SK-N-SH (cell line): ENCODE measurements at regions not wholly inside any gene's neighbourhood (a gene's known extent, or its start where the extent isn't known, plus 50 kb on each side); places are given as distances from the start of the nearest gene placed in this dataset.

ENCODE experiments used
- CTCF ChIA-PET: fragments of 300-600, 350-600 bp; formaldehyde crosslinking; extraction: SDS; loops from one replicate; lab custom pipeline; 2021; lab: Yijun Ruan, JAX
- POLR2A ChIA-PET: fragments of 350-600 bp; sonication (Branson Sonifier 250); formaldehyde crosslinking; extraction: SDS; loops from one replicate; lab custom pipeline; 2020; ENCODE audit warnings: antibody characterized with exemption, inconsistent platforms; lab: Yijun Ruan, JAX
- DNase-seq: peaks from one replicate; pipeline ENCODE4 v3.0.0; 2012
- H2AFZ ChIP-seq: fragments of 200-600 bp; sonication (generic); 2 replicates; pipeline ENCODE4 v1.8.1; 2016; ENCODE audit warnings: antibody characterized with exemption, mild to moderate bottlenecking, low read depth
- H3F3A ChIP-seq: fragments of 200-600 bp; sonication (generic); replicated peaks from 2 replicates; pipeline ENCODE3; 2016; ENCODE audit warnings: antibody characterized with exemption, mild to moderate bottlenecking; ENCODE audit not compliant: insufficient read depth
- H3K27ac ChIP-seq, 2 experiments: fragments of 200-500 bp in 1 of 2; fragments of 200-600 bp in 1 of 2; sonication (Bioruptor generic) in 1 of 2; sonication (generic), shearing (Covaris generic) in 1 of 2; 2 replicates each; pipeline versions ENCODE4 v1.5.1 to v1.6.1; 2014 to 2016; ENCODE audit warnings: low read depth in 2 of 2, inconsistent platforms in 1 of 2, low read length in 1 of 2, mild to moderate bottlenecking in 1 of 2, mixed read lengths in 1 of 2
- H3K27me3 ChIP-seq: fragments of 200-600 bp; sonication (generic), shearing (Covaris generic); 2 replicates; pipeline ENCODE4 v1.6.1; 2016; ENCODE audit warnings: mixed run types; ENCODE audit not compliant: insufficient read depth
- H3K36me3 ChIP-seq, 2 experiments: fragments of 200-500 bp in 1 of 2; fragments of 200-600 bp in 1 of 2; sonication (Bioruptor generic) in 1 of 2; sonication (generic) in 1 of 2; replicated peaks in 1 of 2; 2 replicates each; pipeline versions ENCODE3 to v1.5.1; 2014 to 2016; ENCODE audit warnings: low read length in 1 of 2, mild to moderate bottlenecking in 1 of 2; ENCODE audit not compliant: insufficient read depth in 2 of 2, control insufficient read depth in 1 of 2
- H3K4me1 ChIP-seq, 2 experiments: fragments of 200-500 bp in 1 of 2; fragments of 200-600 bp in 1 of 2; sonication (Bioruptor generic) in 1 of 2; sonication (generic), shearing (Covaris generic) in 1 of 2; 2 replicates each; pipeline versions ENCODE4 v1.5.1 to v1.6.1; 2014 to 2016; ENCODE audit warnings: low read depth in 1 of 2, low read length in 1 of 2, mixed run types in 1 of 2; ENCODE audit not compliant: insufficient read depth in 2 of 2, control insufficient read depth in 1 of 2
- H3K4me2 ChIP-seq: fragments of 200-600 bp; sonication (generic), shearing (Covaris generic); 2 replicates; pipeline ENCODE4 v1.6.1; 2017; ENCODE audit warnings: mixed run types
- H3K4me3 ChIP-seq, 2 experiments: fragments of 200-500 bp in 1 of 2; fragments of 200-600 bp in 1 of 2; sonication (Bioruptor generic) in 1 of 2; sonication (generic), shearing (Covaris generic) in 1 of 2; 2 replicates each; pipeline versions ENCODE4 v1.5.1 to v1.8.1; 2014 to 2016; ENCODE audit warnings: low read depth in 2 of 2, inconsistent platforms in 1 of 2, low read length in 1 of 2, mild to moderate bottlenecking in 1 of 2, mixed read lengths in 1 of 2, moderate library complexity in 1 of 2
- H3K79me2 ChIP-seq: fragments of 200-600 bp; sonication (generic); 2 replicates; pipeline ENCODE4 v1.8.1; 2017; ENCODE audit warnings: mild to moderate bottlenecking; ENCODE audit not compliant: insufficient read depth
- H3K9ac ChIP-seq: fragments of 200-600 bp; sonication (generic); 2 replicates; pipeline ENCODE4 v1.6.1; 2017; ENCODE audit warnings: mixed run types
- H3K9me2 ChIP-seq: fragments of 200-600 bp; sonication (generic); 2 replicates; pipeline ENCODE4 v1.6.1; 2017; ENCODE audit warnings: mixed run types
- H3K9me3 ChIP-seq: fragments of 200-600 bp; sonication (generic); 2 replicates; pipeline ENCODE4 v1.6.1; 2017; ENCODE audit warnings: mixed run types, mild to moderate bottlenecking, moderate library complexity
- H4K20me1 ChIP-seq: fragments of 200-600 bp; sonication (generic); 2 replicates; pipeline ENCODE4 v1.6.1; 2017; ENCODE audit warnings: mild to moderate bottlenecking, mixed run types; ENCODE audit not compliant: insufficient read depth
- CHD2 ChIP-seq: fragments of 150-350 bp; IDR thresholded peaks from 2 replicates; pipeline ENCODE4 v1.6.1; 2018; ENCODE audit warnings: low read length; ENCODE audit not compliant: partially characterized antibody
- EP300 ChIP-seq, 2 experiments: IDR thresholded peaks; 2 replicates each; pipeline versions ENCODE4 v1.4.0 to v1.6.1; 2012; ENCODE audit warnings: borderline replicate concordance in 1 of 2, low read depth in 1 of 2, low read length in 1 of 2
- EZH2phosphoT487 ChIP-seq: fragments of 200-600 bp; sonication (generic); IDR thresholded peaks from 2 replicates; pipeline ENCODE4 v1.6.1; 2017; ENCODE audit warnings: low read depth, mixed run types, mild to moderate bottlenecking, antibody characterized with exemption, moderate library complexity, borderline replicate concordance
- FOXJ3 ChIP-seq: sonication (generic); formaldehyde crosslinking; IDR thresholded peaks from 2 replicates; pipeline ENCODE4 v1.5.1; 2020; ENCODE audit warnings: mild to moderate bottlenecking, missing genetic modification reagents
- FOXM1 ChIP-seq: IDR thresholded peaks from 2 replicates; pipeline ENCODE4 v1.4.0; 2012; ENCODE audit warnings: low read depth, mild to moderate bottlenecking
- GATA2 ChIP-seq: sonication (generic); formaldehyde crosslinking; IDR thresholded peaks from 2 replicates; pipeline ENCODE4 v1.5.0; 2020; ENCODE audit warnings: mild to moderate bottlenecking, missing genetic modification reagents
- JUND ChIP-seq: IDR thresholded peaks from 2 replicates; pipeline ENCODE4 v1.4.0; 2012
- MAX ChIP-seq: IDR thresholded peaks from 2 replicates; pipeline ENCODE4 v1.4.0; 2012; ENCODE audit warnings: low read depth
- NFIC ChIP-seq: IDR thresholded peaks from 2 replicates; pipeline ENCODE4 v1.4.0; 2012; ENCODE audit warnings: borderline replicate concordance
- POLR2AphosphoS5 ChIP-seq: IDR thresholded peaks from 2 replicates; pipeline ENCODE4 v1.6.1; 2012; ENCODE audit warnings: low read depth, low read length
- RAD21 ChIP-seq: IDR thresholded peaks from 2 replicates; pipeline ENCODE4 v1.6.1; 2012; ENCODE audit warnings: mild to moderate bottlenecking, low read length
- RCOR1 ChIP-seq: fragments of 150-350 bp; IDR thresholded peaks from 2 replicates; pipeline ENCODE4 v1.6.1; 2017; ENCODE audit warnings: antibody characterized with exemption, low read length
- RXRA ChIP-seq: IDR thresholded peaks from 2 replicates; pipeline ENCODE4 v1.4.0; 2012; ENCODE audit warnings: low read depth, mild to moderate bottlenecking, borderline replicate concordance
- TAF1 ChIP-seq: IDR thresholded peaks from 2 replicates; pipeline ENCODE4 v1.6.1; 2012; ENCODE audit warnings: low read depth, mild to moderate bottlenecking, low read length, moderate library complexity, borderline replicate concordance
- TEAD4 ChIP-seq: IDR thresholded peaks from 2 replicates; pipeline ENCODE4 v1.4.0; 2012; ENCODE audit warnings: mild to moderate bottlenecking, borderline replicate concordance; ENCODE audit not compliant: insufficient read depth
- YY1 ChIP-seq: IDR thresholded peaks from 2 replicates; pipeline ENCODE4 v1.4.0; 2012; ENCODE audit warnings: low read depth, mild to moderate bottlenecking
- TF ChIP-seq, protein P1 (sequence below): IDR thresholded peaks from 2 replicates; pipeline ENCODE4; 2012

DNA sequence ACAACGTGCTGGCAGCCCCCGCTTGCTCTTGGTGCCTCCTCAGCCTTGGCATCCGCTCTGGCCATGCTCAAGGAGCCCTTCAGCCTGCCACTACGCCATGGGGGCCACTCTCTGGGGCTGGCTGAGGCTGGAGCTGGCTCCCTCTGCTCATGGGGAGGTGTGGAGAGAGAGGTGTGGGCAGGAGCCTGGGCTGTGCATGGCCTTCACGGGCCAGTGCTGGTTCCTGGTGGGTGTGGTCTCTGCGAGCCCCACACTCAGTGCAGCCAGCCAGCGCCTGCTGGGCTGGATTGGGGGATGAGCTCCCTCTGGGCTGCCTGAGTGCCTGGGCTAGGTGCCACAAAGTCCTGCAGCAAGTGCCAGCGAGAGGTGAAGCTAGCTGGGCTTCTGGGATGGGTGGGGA is 1289.1 kb downstream of the OLFM4 start (continued):
- TF ChIP-seq, protein P1, sequence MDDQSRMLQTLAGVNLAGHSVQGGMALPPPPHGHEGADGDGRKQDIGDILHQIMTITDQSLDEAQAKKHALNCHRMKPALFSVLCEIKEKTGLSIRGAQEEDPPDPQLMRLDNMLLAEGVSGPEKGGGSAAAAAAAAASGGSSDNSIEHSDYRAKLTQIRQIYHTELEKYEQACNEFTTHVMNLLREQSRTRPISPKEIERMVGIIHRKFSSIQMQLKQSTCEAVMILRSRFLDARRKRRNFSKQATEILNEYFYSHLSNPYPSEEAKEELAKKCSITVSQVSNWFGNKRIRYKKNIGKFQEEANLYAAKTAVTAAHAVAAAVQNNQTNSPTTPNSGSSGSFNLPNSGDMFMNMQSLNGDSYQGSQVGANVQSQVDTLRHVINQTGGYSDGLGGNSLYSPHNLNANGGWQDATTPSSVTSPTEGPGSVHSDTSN: no peak
- TF ChIP-seq EZH2phosphoT487: no peak
- no peak for TF ChIP-seq POLR2AphosphoS5
- no peak for TF ChIP-seq YY1
- TF ChIP-seq, all 33 proteins: peak for 0

DNA sequence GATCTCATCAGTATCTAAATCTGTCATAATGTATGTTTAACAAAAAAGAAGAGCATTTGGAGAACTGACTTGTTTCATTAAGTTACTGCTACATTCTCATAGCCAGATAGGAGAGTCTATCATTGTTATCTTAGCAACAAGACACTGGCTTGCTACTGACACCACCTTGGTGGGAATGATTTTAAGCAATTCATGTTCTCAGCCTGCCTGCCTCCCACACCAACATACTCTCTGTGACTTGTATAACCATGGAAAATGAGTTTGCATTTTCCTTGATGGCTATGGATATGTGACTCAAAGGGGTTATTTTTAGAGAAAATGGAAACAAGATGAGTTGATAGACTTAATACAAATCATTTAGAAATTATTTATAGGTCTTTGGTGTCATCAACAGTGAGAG is 1308.9 kb downstream of the OLFM4 start:
- no peaks in the 10 kb centered on the region for H3K9me2 ChIP-seq
- H2AFZ ChIP-seq: no peak overlapping the region
- H3K27ac ChIP-seq: no peak overlapping the region
- no peaks in the 10 kb centered on the region for H3K36me3 ChIP-seq
- no peaks in the 10 kb centered on the region for H3K9me3 ChIP-seq
- ChIA-PET POLR2A (no interaction called here), CTCF (no interaction called here)
- H4K20me1 ChIP-seq: no peaks in the 10 kb centered on the region
- DNase-seq: no peak
- no peak overlapping the region for H3K9ac ChIP-seq
- TF ChIP-seq RAD21 (no peak), EP300 (IDR thresholded peaks at IDR 0.05; ENCODE audit: borderline replicate concordance in 1 of 2, low read depth in 1 of 2, low read length in 1 of 2) (no peak), RCOR1 (no peak), TAF1 (no peak), JUND (no peak), RXRA (no peak), YY1 (no peak), NFIC (no peak), TEAD4 (no peak), FOXJ3 (CRISPR knock-in tag) (no peak), CHD2 (no peak), MAX (no peak), FOXM1 (no peak), GATA2 (CRISPR knock-in tag) (no peak)
- TF ChIP-seq, protein P1: no peak
- no peaks in the 10 kb centered on the region for H3K27me3 ChIP-seq
- H3K79me2 ChIP-seq: no peaks in the 10 kb centered on the region
- no peak overlapping the region for H3K4me2 ChIP-seq
- no peaks in the 10 kb centered on the region for H3K4me1 ChIP-seq
- no peak overlapping the region for H3K4me3 ChIP-seq
- no peaks in the 10 kb centered on the region for H3F3A ChIP-seq
